ENCODE measurements at regions not wholly inside any gene's neighbourhood (a gene's known extent, or its start where the extent isn't known, plus 50 kb on each side); places are given as distances from the start of the nearest gene placed in this dataset.

GRCh38 chr3:59658866-59659265 is 609.0 kb upstream of the CFAP20DC start:
- peaks cover 12% of the 10 kb centered on the region for H3K4me1 Mint-ChIP-seq
- no peaks in the 10 kb centered on the region for H3F3A ChIP-seq (replicated peaks; ENCODE audit: low read depth)
- TF ChIP-seq JUNB (IDR thresholded peaks at IDR 0.05; ENCODE audit: unreplicated experiment) (no peak), ZNF331 (CRISPR knock-in tag; IDR thresholded peaks at IDR 0.05; ENCODE audit: low read depth) (no peak), CTCF (conservative IDR thresholded peaks at IDR 0.05; ENCODE audit: low read depth in 2 of 2) (no peak), EZH2 (IDR thresholded peaks at IDR 0.05; ENCODE audit: low read depth, unreplicated experiment) (no peak), REST (IDR thresholded peaks at IDR 0.05; ENCODE audit: unreplicated experiment) (no peak), ZNF462 (CRISPR knock-in tag; IDR thresholded peaks at IDR 0.05) (no peak), NANOG (IDR thresholded peaks at IDR 0.05; ENCODE audit: borderline replicate concordance) (no peak), EZH2phosphoT487 (IDR thresholded peaks at IDR 0.05; ENCODE audit: unreplicated experiment) (no peak), POLR2AphosphoS5 (IDR thresholded peaks at IDR 0.05; ENCODE audit: low read depth) (no peak), CREB1 (CRISPR knock-in tag; IDR thresholded peaks at IDR 0.05; ENCODE audit: low read depth) (no peak), STAT1 (IDR thresholded peaks at IDR 0.05; ENCODE audit: unreplicated experiment) (no peak), ZNF114 (CRISPR knock-in tag; IDR thresholded peaks at IDR 0.05) (no peak), ETS1 (IDR thresholded peaks at IDR 0.05) (no peak)
- H3K79me2 ChIP-seq (replicated peaks; ENCODE audit: insufficient read depth): no peaks in the 10 kb centered on the region
- H3K36me3 ChIP-seq (ENCODE audit: insufficient read depth): no peaks in the 10 kb centered on the region
- H3K9me3 Mint-ChIP-seq: peaks cover 3% of the 10 kb centered on the region; the same call in 1 of the 3 replicates
- no peak overlapping the region for H3K27ac ChIP-seq (ENCODE audit: low read depth)
- no peak overlapping the region for H3K27ac Mint-ChIP-seq
- H4K20me1 ChIP-seq (replicated peaks; ENCODE audit: insufficient read depth): no peaks in the 10 kb centered on the region
- H3K27me3 Mint-ChIP-seq (ENCODE audit: insufficient read depth, low read depth, poor library complexity): peaks cover 2% of the 10 kb centered on the region
- no peak overlapping the region for H3K4me3 Mint-ChIP-seq
- no peaks in the 10 kb centered on the region for H3K36me3 Mint-ChIP-seq (ENCODE audit: low read depth)
- ATAC-seq: no peak
- no peak overlapping the region for H3K4me2 ChIP-seq
- no peak overlapping the region for H2AFZ ChIP-seq
- peaks cover 4% of the 10 kb centered on the region; the same call in 1 of the 2 replicates for H3K4me1 ChIP-seq (ENCODE audit: insufficient read depth)
- no peak for DNase-seq (ENCODE audit: low spot score)
- peaks cover 5% of the 10 kb centered on the region; the same call in 1 of the 2 replicates for H3K9me2 ChIP-seq (ENCODE audit: insufficient read depth)
- H3K27me3 ChIP-seq (ENCODE audit: insufficient read depth): no peaks in the 10 kb centered on the region
- H3K4me3 ChIP-seq: no peak overlapping the region
